MM.1S (cell line): ENCODE measurements at regions not wholly inside any gene's neighbourhood (a gene's known extent, or its start where the extent isn't known, plus 50 kb on each side); places are given as distances from the start of the nearest gene placed in this dataset.

Source experiments
- DNase-seq: peaks from one replicate; pipeline ENCODE4 v3.0.0-alpha.2; 2015
- H2AFZ ChIP-seq: fragments of 300-600 bp; sonication (generic); 2 replicates; pipeline ENCODE4 v1.6.0; 2016; ENCODE audit warnings: antibody characterized with exemption, low read length
- H3F3A ChIP-seq: fragments of 300-600 bp; sonication (generic); 2 replicates; pipeline ENCODE4 v1.6.1; 2016; ENCODE audit warnings: mild to moderate bottlenecking, antibody characterized with exemption, low read length, moderate library complexity, mixed read lengths; ENCODE audit not compliant: insufficient read depth
- H3K27ac ChIP-seq: fragments of 300-600 bp; sonication (generic); 2 replicates; pipeline ENCODE4 v1.5.1; 2016; ENCODE audit warnings: mild to moderate bottlenecking, low read length
- H3K27me3 ChIP-seq: fragments of 300-600 bp; sonication (generic); replicated peaks from 2 replicates; pipeline ENCODE4 v1.6.0; 2016; ENCODE audit warnings: low read length; ENCODE audit not compliant: insufficient read depth
- H3K36me3 ChIP-seq: fragments of 300-600 bp; sonication (generic); replicated peaks from 2 replicates; pipeline ENCODE4 v1.6.1; 2016; ENCODE audit warnings: mild to moderate bottlenecking, low read length, mixed read lengths; ENCODE audit not compliant: insufficient read depth
- H3K4me1 ChIP-seq: fragments of 300-600 bp; sonication (generic); 2 replicates; pipeline ENCODE4 v1.6.1; 2016; ENCODE audit warnings: low read length, mixed read lengths
- H3K4me2 ChIP-seq: fragments of 300-600 bp; sonication (generic); 2 replicates; pipeline ENCODE4 v1.6.0; 2016; ENCODE audit warnings: low read depth, low read length
- H3K4me3 ChIP-seq: fragments of 300-600 bp; sonication (generic); 2 replicates; pipeline ENCODE4 v1.5.1; 2016; ENCODE audit warnings: low read length, mixed read lengths
- H3K79me2 ChIP-seq: fragments of 300-600 bp; sonication (generic); 2 replicates; pipeline ENCODE4 v1.6.1; 2016; ENCODE audit warnings: mixed run types, low read length, mixed read lengths
- H3K9ac ChIP-seq: fragments of 300-600 bp; sonication (generic); 2 replicates; pipeline ENCODE4 v1.6.1; 2016; ENCODE audit warnings: low read length, mixed read lengths
- H3K9me2 ChIP-seq: fragments of 300-600 bp; sonication (generic); replicated peaks from 2 replicates; pipeline ENCODE4 v1.6.1; 2016; ENCODE audit warnings: mild to moderate bottlenecking, low read length, mixed read lengths; ENCODE audit not compliant: insufficient read depth
- H3K9me3 ChIP-seq: fragments of 300-600 bp; sonication (generic); replicated peaks from 2 replicates; pipeline ENCODE4 v1.6.1; 2016; ENCODE audit warnings: mild to moderate bottlenecking, low read length, mixed read lengths; ENCODE audit not compliant: insufficient read depth
- H4K20me1 ChIP-seq: fragments of 300-600 bp; sonication (generic); 2 replicates; pipeline ENCODE4 v1.6.1; 2016; ENCODE audit warnings: mild to moderate bottlenecking, low read length, moderate library complexity, mixed read lengths; ENCODE audit not compliant: insufficient read depth
- EZH2 ChIP-seq: fragments of 300-600 bp; sonication (generic); optimal IDR thresholded peaks from 2 replicates; pipeline ENCODE3; 2017; ENCODE audit warnings: low read depth, mild to moderate bottlenecking, antibody characterized with exemption, low read length, mixed read lengths
- EZH2phosphoT487 ChIP-seq: fragments of 300-600 bp; sonication (generic); IDR thresholded peaks from 2 replicates; pipeline ENCODE4 v1.6.1; 2018; ENCODE audit warnings: antibody characterized with exemption, low read length
- TF ChIP-seq, protein P1 (sequence below): fragments of 300-600 bp; sonication (generic); IDR thresholded peaks from 2 replicates; pipeline ENCODE4 v1.5.1; 2016; ENCODE audit warnings: antibody characterized with exemption, low read length, mixed read lengths

DNA sequence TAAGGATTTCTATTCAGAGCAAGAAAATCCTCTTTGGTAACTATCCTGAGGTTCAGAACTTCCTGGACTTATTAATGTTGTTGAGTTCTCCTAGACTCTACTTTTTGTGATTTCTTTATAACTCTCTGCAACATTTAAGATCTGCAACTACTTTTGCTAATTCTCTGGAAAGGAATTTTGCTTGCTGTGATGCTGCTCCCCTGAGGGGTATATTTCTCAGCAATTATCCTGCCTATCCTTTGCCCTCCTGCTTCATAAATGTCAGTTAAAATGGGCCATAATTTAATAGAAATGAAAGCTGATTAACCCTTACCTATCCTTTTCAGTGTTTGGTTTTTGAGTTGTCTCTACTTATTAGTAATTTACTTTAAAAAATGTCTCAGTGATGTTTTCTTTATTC lies 377.3 kb upstream of the LRRC3B start:
- Histone ChIP-seq H3K4me2 (no peak overlapping the region), H3K4me3 (no peak overlapping the region)
- no peak for DNase-seq

DNA sequence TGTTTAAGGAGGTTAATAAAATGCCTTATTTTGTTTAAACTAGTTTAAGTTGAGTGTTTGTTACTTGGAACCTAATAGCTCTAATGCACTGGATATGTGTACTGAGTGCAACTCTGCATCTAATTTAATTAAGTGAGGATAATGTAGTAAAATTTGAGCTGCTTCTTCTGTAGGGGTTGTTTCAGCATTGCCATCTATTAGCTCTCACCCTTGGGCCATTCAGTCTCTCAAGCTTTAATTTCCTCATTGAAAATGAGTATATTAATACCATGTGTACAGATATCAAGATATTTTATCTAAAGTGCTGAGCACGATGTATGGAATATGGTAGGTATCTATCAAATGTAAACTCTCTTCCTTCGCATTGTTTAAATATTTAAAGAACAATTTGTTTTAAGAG lies 375.7 kb upstream of the LRRC3B start:
- Histone ChIP-seq H3K4me2 (no peak overlapping the region), H3K4me3 (no peak overlapping the region), H3K4me1 (no peaks in the 10 kb centered on the region), H3K27ac (no peak overlapping the region), H3K36me3 (no peaks in the 10 kb centered on the region), H3K79me2 (no peaks in the 10 kb centered on the region), H3K9me3 (no peaks in the 10 kb centered on the region), H2AFZ (no peak overlapping the region), H3K9ac (no peak overlapping the region), H4K20me1 (no peaks in the 10 kb centered on the region), H3F3A (no peaks in the 10 kb centered on the region), H3K9me2 (no peaks in the 10 kb centered on the region), H3K27me3 (no peaks in the 10 kb centered on the region)
- TF ChIP-seq EZH2 (no peak), EZH2phosphoT487 (no peak)
- TF ChIP-seq, protein P1, sequence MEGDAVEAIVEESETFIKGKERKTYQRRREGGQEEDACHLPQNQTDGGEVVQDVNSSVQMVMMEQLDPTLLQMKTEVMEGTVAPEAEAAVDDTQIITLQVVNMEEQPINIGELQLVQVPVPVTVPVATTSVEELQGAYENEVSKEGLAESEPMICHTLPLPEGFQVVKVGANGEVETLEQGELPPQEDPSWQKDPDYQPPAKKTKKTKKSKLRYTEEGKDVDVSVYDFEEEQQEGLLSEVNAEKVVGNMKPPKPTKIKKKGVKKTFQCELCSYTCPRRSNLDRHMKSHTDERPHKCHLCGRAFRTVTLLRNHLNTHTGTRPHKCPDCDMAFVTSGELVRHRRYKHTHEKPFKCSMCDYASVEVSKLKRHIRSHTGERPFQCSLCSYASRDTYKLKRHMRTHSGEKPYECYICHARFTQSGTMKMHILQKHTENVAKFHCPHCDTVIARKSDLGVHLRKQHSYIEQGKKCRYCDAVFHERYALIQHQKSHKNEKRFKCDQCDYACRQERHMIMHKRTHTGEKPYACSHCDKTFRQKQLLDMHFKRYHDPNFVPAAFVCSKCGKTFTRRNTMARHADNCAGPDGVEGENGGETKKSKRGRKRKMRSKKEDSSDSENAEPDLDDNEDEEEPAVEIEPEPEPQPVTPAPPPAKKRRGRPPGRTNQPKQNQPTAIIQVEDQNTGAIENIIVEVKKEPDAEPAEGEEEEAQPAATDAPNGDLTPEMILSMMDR: no peak
- DNase-seq: no peak

More for the DNA sequence above, 377.3 kb upstream of the LRRC3B start:
- Histone ChIP-seq H3K9me3 (no peaks in the 10 kb centered on the region), H3K4me1 (no peaks in the 10 kb centered on the region), H3K9ac (no peak overlapping the region), H3K27ac (no peak overlapping the region), H4K20me1 (no peaks in the 10 kb centered on the region), H3K36me3 (no peaks in the 10 kb centered on the region), H2AFZ (no peak overlapping the region), H3F3A (no peaks in the 10 kb centered on the region), H3K79me2 (no peaks in the 10 kb centered on the region), H3K27me3 (no peaks in the 10 kb centered on the region), H3K9me2 (no peaks in the 10 kb centered on the region)
- TF ChIP-seq EZH2: no peak
- TF ChIP-seq, protein P1: no peak
- no peak for TF ChIP-seq EZH2phosphoT487

DNA sequence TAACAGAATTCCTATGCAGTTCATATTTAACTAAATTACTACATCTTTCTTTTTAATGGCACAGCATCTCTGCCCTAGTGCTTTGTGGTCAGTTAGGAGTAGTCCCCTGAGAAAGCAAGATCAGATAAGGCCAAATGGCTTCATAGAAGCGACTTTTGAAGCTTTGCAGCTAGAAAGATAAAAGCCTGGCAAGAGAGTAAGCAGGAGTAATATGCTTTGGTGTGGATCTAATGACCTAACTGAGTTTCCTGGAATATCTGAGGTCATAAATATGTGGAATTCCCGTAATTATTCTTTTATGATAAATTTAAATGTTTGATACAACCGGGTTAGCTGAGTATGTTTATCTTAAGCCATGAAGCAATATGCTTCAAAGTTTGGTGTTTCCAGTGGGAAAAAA lies 374.9 kb upstream of the LRRC3B start:
- Histone ChIP-seq H3K9me2 (no peaks in the 10 kb centered on the region), H3K4me3 (no peak overlapping the region), H3K36me3 (no peaks in the 10 kb centered on the region), H3K27ac (no peak overlapping the region), H3K27me3 (no peaks in the 10 kb centered on the region), H2AFZ (no peak overlapping the region), H3K4me2 (no peak overlapping the region), H3K4me1 (no peaks in the 10 kb centered on the region), H3K9ac (no peak overlapping the region), H4K20me1 (no peaks in the 10 kb centered on the region), H3K79me2 (no peaks in the 10 kb centered on the region), H3F3A (no peaks in the 10 kb centered on the region), H3K9me3 (no peaks in the 10 kb centered on the region)
- DNase-seq: no peak
- TF ChIP-seq EZH2phosphoT487 (no peak), EZH2 (no peak)
- TF ChIP-seq, protein P1: no peak
